ENCODE measurements at regions not wholly inside any gene's neighbourhood (a gene's known extent, or its start where the extent isn't known, plus 50 kb on each side); places are given as distances from the start of the nearest gene placed in this dataset.

DNA sequence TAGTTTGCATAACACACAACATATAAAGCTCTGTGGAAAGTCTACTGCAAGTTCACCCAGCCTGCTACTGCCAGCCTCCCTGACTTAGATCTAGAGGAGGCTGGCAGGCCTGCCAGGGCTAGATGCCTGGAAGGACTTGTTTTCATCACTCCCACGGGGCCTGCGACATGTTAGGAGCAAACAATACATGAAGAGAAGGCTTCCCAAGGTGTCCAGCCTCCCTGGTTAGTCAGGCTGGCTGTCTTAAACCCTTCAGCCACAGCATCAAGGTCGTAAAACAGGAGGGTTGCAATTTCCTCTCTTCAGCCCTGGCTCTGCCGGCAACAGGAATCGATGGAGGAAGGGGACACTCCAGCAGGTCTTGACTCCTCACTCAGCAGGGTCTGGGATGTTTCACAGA, 104.5 kb downstream of the NGF start:
- TF ChIP-seq, protein P1, sequence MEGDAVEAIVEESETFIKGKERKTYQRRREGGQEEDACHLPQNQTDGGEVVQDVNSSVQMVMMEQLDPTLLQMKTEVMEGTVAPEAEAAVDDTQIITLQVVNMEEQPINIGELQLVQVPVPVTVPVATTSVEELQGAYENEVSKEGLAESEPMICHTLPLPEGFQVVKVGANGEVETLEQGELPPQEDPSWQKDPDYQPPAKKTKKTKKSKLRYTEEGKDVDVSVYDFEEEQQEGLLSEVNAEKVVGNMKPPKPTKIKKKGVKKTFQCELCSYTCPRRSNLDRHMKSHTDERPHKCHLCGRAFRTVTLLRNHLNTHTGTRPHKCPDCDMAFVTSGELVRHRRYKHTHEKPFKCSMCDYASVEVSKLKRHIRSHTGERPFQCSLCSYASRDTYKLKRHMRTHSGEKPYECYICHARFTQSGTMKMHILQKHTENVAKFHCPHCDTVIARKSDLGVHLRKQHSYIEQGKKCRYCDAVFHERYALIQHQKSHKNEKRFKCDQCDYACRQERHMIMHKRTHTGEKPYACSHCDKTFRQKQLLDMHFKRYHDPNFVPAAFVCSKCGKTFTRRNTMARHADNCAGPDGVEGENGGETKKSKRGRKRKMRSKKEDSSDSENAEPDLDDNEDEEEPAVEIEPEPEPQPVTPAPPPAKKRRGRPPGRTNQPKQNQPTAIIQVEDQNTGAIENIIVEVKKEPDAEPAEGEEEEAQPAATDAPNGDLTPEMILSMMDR (IDR thresholded peaks at IDR 0.05; ENCODE audit: low read length) = no peak
- TF ChIP-seq EZH2 (optimal IDR thresholded peaks at IDR 0.05; ENCODE audit: low read depth, low read length) (no peak), EZH2phosphoT487 (IDR thresholded peaks at IDR 0.05; ENCODE audit: low read length) (no peak)

Measured in MM.1S (cell line).